Right atrium auricular region (tissue), 2 donors: ENCODE measurements at regions not wholly inside any gene's neighbourhood (a gene's known extent, or its start where the extent isn't known, plus 50 kb on each side); places are given as distances from the start of the nearest gene placed in this dataset.

Experiments used
- DNase-seq: peaks from one replicate; pipeline ENCODE4 v3.0.0-alpha.2; 2019; ENCODE audit warnings: low spot score
- H3K27ac ChIP-seq, 2 donors: fragments of 200-600 bp; sonication (generic); 1 replicate in 1 of 2; 2 replicates in 1 of 2; pipeline ENCODE4 v1.5.1; 2016 to 2019
- H3K27me3 ChIP-seq, 2 donors: fragments of 200-600 bp; sonication (generic); one replicate each; pipeline versions ENCODE4 v1.5.1 to v1.6.0; 2017 to 2019
- H3K36me3 ChIP-seq: fragments of 200-600 bp; sonication (generic); one replicate; pipeline ENCODE4 v1.5.1; 2016
- H3K4me1 ChIP-seq, 2 donors: fragments of 200-600 bp; sonication (generic); one replicate each; pipeline versions ENCODE4 v1.5.1 to v1.6.0; 2017 to 2019
- H3K4me3 ChIP-seq, 2 donors: fragments of 200-600 bp; sonication (generic); 1 replicate in 1 of 2; 2 replicates in 1 of 2; pipeline ENCODE4 v1.5.1; 2017 to 2019; ENCODE audit warnings: mild to moderate bottlenecking in 1 of 2, moderate library complexity in 1 of 2
- H3K9me3 ChIP-seq, 2 donors: fragments of 200-600 bp; sonication (generic); one replicate each; pipeline ENCODE4 v1.5.1; 2019
- TF ChIP-seq, protein P1 (sequence below), 2 donors: fragments of 200-600 bp; sonication (generic); IDR thresholded peaks; one replicate each; pipeline ENCODE4 v1.5.1; 2019; ENCODE audit warnings: antibody characterized with exemption in 2 of 2

DNA sequence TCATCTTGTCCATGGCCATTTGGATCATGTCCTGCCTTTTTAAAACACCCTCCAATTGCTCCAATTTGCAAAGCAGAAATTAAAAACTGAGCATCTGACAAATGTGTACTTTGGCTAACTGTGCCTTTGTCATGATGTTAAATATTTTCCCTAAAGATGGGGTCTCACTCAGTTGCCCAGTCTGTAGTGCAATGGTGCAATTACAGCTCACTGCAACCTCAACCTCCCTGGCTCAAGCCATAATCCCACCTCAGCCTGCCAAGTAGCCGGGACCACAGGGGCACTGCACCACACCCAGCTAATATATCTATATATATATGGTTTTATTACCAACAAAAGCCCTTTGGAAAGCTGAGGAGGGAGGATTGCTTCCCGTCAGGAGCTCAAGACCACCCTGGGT is 782.7 kb downstream of the UQCRFS1 start:
- Histone ChIP-seq H3K27ac (no peak overlapping the region), H3K9me3 (no peaks in the 10 kb centered on the region), H3K36me3 (no peaks in the 10 kb centered on the region), H3K4me1 (no peaks in the 10 kb centered on the region), H3K4me3 (no peak overlapping the region), H3K27me3 (no peaks in the 10 kb centered on the region)
- no peak for DNase-seq
- TF ChIP-seq, protein P1, sequence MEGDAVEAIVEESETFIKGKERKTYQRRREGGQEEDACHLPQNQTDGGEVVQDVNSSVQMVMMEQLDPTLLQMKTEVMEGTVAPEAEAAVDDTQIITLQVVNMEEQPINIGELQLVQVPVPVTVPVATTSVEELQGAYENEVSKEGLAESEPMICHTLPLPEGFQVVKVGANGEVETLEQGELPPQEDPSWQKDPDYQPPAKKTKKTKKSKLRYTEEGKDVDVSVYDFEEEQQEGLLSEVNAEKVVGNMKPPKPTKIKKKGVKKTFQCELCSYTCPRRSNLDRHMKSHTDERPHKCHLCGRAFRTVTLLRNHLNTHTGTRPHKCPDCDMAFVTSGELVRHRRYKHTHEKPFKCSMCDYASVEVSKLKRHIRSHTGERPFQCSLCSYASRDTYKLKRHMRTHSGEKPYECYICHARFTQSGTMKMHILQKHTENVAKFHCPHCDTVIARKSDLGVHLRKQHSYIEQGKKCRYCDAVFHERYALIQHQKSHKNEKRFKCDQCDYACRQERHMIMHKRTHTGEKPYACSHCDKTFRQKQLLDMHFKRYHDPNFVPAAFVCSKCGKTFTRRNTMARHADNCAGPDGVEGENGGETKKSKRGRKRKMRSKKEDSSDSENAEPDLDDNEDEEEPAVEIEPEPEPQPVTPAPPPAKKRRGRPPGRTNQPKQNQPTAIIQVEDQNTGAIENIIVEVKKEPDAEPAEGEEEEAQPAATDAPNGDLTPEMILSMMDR (IDR thresholded peaks at IDR 0.05): no peak

DNA sequence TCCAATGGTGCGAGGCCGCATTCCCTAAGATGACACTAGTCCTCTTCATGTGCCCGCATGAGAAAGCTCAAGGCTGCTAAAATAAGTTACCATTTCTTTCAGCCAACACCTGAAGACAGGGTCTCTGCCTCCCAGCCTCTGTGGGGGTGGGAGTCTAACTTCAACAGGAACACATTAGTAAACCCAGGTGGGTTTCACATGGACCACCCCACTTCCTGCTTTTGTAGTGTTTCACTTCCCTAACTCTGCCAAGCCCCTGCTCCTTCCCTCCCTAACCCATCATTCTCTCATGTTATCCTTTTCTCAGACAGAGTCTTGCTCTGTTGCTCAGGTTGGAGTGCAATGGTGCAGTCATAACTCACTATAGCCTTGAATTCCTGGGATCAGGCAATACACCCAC is 783.6 kb downstream of the UQCRFS1 start:
- Histone ChIP-seq H3K27me3 (no peaks in the 10 kb centered on the region), H3K4me1 (no peaks in the 10 kb centered on the region), H3K4me3 (no peak overlapping the region), H3K36me3 (no peaks in the 10 kb centered on the region), H3K9me3 (no peaks in the 10 kb centered on the region), H3K27ac (no peak overlapping the region)
- TF ChIP-seq, protein P1 (IDR thresholded peaks at IDR 0.05): no peak
- DNase-seq: no peak

DNA sequence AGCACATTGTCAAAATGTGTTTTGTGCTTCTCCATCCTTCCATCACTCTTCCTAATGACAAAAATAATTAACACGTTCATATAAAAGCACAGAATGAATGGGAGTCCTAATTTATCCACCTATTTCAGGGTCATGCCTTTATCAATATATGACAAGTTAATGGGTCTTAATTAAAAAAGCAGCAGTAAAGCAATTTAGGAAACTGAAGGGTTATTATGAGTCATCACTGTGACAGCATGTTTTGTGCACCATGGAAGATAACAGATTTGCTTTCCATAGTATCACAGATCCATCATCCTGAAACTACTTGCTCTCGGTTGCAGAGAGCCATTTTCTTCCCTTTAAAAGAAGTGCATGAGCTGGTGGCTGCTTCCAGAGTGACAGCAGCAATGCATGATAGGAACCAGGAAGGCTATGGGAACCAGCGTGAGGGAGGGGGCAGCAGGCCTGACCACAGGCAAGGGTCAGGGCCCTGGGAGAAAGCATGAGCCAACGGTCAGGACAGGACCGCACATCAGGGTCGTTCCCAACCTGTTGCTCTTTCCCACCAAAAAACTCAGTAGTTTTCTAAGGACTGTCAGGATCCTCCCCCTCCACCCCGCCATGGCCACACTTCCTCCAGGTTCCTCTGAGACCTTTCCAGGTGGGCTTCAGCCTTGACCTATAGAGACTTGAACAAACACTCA is 784.1 kb downstream of the UQCRFS1 start:
- no peak overlapping the region for H3K4me3 ChIP-seq
- DNase-seq: no peak
- H3K27me3 ChIP-seq: no peaks in the 10 kb centered on the region
- no peaks in the 10 kb centered on the region for H3K9me3 ChIP-seq
- no peak overlapping the region for H3K27ac ChIP-seq
- no peaks in the 10 kb centered on the region for H3K36me3 ChIP-seq
- no peaks in the 10 kb centered on the region for H3K4me1 ChIP-seq
- TF ChIP-seq, protein P1 (IDR thresholded peaks at IDR 0.05): no peak

DNA sequence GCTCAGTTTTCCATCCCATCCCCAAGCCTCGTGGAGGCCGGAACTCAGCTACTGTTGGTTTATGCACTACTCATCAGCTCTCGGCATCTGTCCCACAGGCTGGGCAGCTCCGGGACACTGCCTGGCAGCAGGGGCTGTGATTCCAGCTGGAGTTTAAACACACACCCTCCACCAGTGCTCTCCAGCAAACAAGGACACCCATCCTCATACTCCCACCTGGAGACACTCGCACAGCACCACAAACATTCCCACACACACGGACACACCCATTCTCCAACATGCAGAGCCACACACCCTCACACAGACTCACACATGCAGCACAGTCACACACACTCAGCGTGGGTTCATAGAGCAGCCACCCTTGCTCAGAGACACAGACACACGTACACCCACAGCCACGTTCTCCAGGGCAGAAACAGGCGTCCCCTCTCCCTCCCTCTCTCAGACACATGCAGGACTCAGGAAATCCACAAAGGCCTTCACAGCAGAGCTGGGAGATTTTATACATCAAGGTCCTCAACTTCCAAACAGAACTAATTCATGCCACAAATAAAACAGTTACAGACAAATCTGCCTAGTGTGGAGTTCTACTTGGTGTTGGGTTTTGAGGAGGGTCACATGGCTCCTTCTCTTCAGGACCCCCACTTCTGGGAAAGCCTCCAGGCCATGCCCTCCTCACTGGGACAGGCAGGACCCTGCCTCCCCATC is 785.4 kb downstream of the UQCRFS1 start:
- no peaks in the 10 kb centered on the region for H3K9me3 ChIP-seq
- DNase-seq: no peak
- TF ChIP-seq, protein P1 (IDR thresholded peaks at IDR 0.05): no peak
- no peak overlapping the region for H3K4me3 ChIP-seq
- no peaks in the 10 kb centered on the region for H3K4me1 ChIP-seq
- H3K27me3 ChIP-seq: no peaks in the 10 kb centered on the region
- no peaks in the 10 kb centered on the region for H3K36me3 ChIP-seq
- no peak overlapping the region for H3K27ac ChIP-seq

DNA sequence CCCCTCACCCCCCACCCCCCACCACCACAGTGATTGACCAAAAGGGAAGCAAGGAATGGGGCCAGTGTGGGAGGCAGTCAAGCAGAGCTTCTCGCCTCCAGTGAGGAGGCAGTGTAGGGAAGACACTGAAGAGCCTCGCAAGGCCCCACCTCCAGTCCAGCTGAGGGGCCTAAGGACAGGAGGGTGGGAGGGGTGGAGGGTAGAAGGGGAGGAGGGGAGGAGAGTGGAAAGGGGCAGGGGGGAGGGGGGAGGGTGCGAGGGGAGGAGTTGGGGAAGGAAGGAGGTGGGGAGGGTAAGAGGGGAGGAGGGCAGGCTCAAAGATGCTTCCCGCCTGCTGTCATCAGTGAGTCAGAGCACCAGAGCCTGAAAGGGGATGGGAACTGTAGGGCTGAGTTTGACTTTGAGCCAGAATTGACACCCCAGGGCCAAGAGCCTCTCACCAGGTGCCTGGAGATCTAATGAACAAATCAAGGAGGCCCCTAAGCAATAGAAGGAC is 786.2 kb downstream of the UQCRFS1 start:
- no peaks in the 10 kb centered on the region for H3K27me3 ChIP-seq
- no peaks in the 10 kb centered on the region for H3K36me3 ChIP-seq
- no peaks in the 10 kb centered on the region for H3K9me3 ChIP-seq
- no peak overlapping the region for H3K27ac ChIP-seq
- no peaks in the 10 kb centered on the region for H3K4me1 ChIP-seq
- no peak overlapping the region for H3K4me3 ChIP-seq
- DNase-seq: no peak
- TF ChIP-seq, protein P1 (IDR thresholded peaks at IDR 0.05): no peak
